Astrocyte (in vitro differentiated cells and primary cell): ENCODE measurements at regions not wholly inside any gene's neighbourhood (a gene's known extent, or its start where the extent isn't known, plus 50 kb on each side); places are given as distances from the start of the nearest gene placed in this dataset.

ENCODE experiments used
- DNase-seq: peaks from one replicate; pipeline ENCODE4 v3.0.0-alpha.2; 2010; ENCODE audit warnings: low read depth
- FAIRE-seq: peaks from 2 replicates; lab custom pipeline; 2011; peaks lifted over from hg19 to GRCh38; lab: Jason Lieb, UNC
- H2AFZ ChIP-seq: 2 replicates; pipeline ENCODE4 v1.6.0; 2012; ENCODE audit warnings: low read depth, low read length, inconsistent platforms
- H3K27ac ChIP-seq: 2 replicates; pipeline ENCODE4 v1.5.1; 2011; ENCODE audit warnings: low read depth, low read length, inconsistent platforms
- H3K27me3 ChIP-seq: 2 replicates; pipeline ENCODE4 v1.6.0; 2011; ENCODE audit warnings: low read length, inconsistent platforms; ENCODE audit not compliant: insufficient read depth
- H3K36me3 ChIP-seq: 2 replicates; pipeline ENCODE4 v1.5.1; 2011; ENCODE audit warnings: low read length, inconsistent platforms; ENCODE audit not compliant: insufficient read depth
- H3K4me1 ChIP-seq: 2 replicates; pipeline ENCODE4 v1.5.1; 2011; ENCODE audit warnings: low read length, inconsistent platforms; ENCODE audit not compliant: insufficient read depth
- H3K4me2 ChIP-seq: 2 replicates; pipeline ENCODE4 v1.6.0; 2012; ENCODE audit warnings: low read length, inconsistent platforms
- H3K4me3 ChIP-seq: 2 replicates; pipeline ENCODE4 v1.5.1; 2011; ENCODE audit warnings: low read depth, mild to moderate bottlenecking, low read length, inconsistent platforms; ENCODE audit not compliant: insufficient read depth
- H3K79me2 ChIP-seq: 2 replicates; pipeline ENCODE4 v1.6.0; 2012; ENCODE audit warnings: mild to moderate bottlenecking, low read length, inconsistent platforms; ENCODE audit not compliant: insufficient read depth
- H3K9ac ChIP-seq: 2 replicates; pipeline ENCODE4 v1.6.0; 2012; ENCODE audit warnings: mild to moderate bottlenecking, low read length, inconsistent platforms
- H3K9me3 ChIP-seq: 2 replicates; pipeline ENCODE4 v1.5.1; 2012; ENCODE audit warnings: low read depth, mild to moderate bottlenecking, low read length, inconsistent platforms; ENCODE audit not compliant: insufficient read depth
- H4K20me1 ChIP-seq: 2 replicates; pipeline ENCODE4 v1.6.0; 2012; ENCODE audit warnings: low read length, inconsistent platforms; ENCODE audit not compliant: insufficient read depth
- H3K27ac Mint-ChIP-seq: one replicate; pipeline ENCODE4 v1.8.0; 2021; ENCODE audit warnings: mild to moderate bottlenecking, mixed read lengths; ENCODE audit not compliant: unreplicated experiment
- H3K27me3 Mint-ChIP-seq: one replicate; pipeline ENCODE4 v1.8.0; 2021; ENCODE audit warnings: low read depth, mixed read lengths; ENCODE audit not compliant: unreplicated experiment
- H3K36me3 Mint-ChIP-seq: one replicate; pipeline ENCODE4 v1.8.0; 2021; ENCODE audit warnings: low read depth, mixed read lengths; ENCODE audit not compliant: unreplicated experiment
- H3K4me1 Mint-ChIP-seq: one replicate; pipeline ENCODE4 v1.8.0; 2021; ENCODE audit warnings: low read depth, mixed read lengths; ENCODE audit not compliant: unreplicated experiment
- H3K4me3 Mint-ChIP-seq: one replicate; pipeline ENCODE4 v1.8.0; 2021; ENCODE audit warnings: mild to moderate bottlenecking, moderate library complexity, mixed read lengths; ENCODE audit not compliant: unreplicated experiment
- H3K9me3 Mint-ChIP-seq: one replicate; pipeline ENCODE4 v1.8.0; 2021; ENCODE audit warnings: mild to moderate bottlenecking, mixed read lengths; ENCODE audit not compliant: unreplicated experiment
- CTCF ChIP-seq: IDR thresholded peaks from 2 replicates; pipeline ENCODE4 v1.5.1; 2011; ENCODE audit warnings: low read depth, mild to moderate bottlenecking, inconsistent platforms, low read length, moderate library complexity; ENCODE audit not compliant: insufficient read depth
- EZH2 ChIP-seq: IDR thresholded peaks from 2 replicates; pipeline ENCODE4 v1.6.1; 2012; ENCODE audit warnings: mild to moderate bottlenecking, low read length, inconsistent platforms; ENCODE audit not compliant: insufficient read depth

GRCh38 chr4:62822306-62822705 lies 1586.9 kb downstream of the TECRL start:
- no peak for FAIRE-seq
- Mint-ChIP-seq H3K9me3 (no peaks in the 10 kb centered on the region), H3K27ac (no peak overlapping the region), H3K4me1 (no peaks in the 10 kb centered on the region), H3K27me3 (peaks cover 2% of the 10 kb centered on the region), H3K4me3 (no peak overlapping the region), H3K36me3 (no peaks in the 10 kb centered on the region)
- H3K27ac ChIP-seq, result no peak overlapping the region
- no peaks in the 10 kb centered on the region for H4K20me1 ChIP-seq
- H3K27me3 ChIP-seq, result no peaks in the 10 kb centered on the region
- H3K4me1 ChIP-seq, result no peaks in the 10 kb centered on the region
- H3K4me3 ChIP-seq, result no peak overlapping the region
- H2AFZ ChIP-seq, result no peak overlapping the region
- no peak for TF ChIP-seq CTCF
- TF ChIP-seq EZH2, result no peak
- no peaks in the 10 kb centered on the region for H3K36me3 ChIP-seq
- DNase-seq, result no peak
- H3K9me3 ChIP-seq, result no peaks in the 10 kb centered on the region
- H3K4me2 ChIP-seq, result no peak overlapping the region
- no peak overlapping the region for H3K9ac ChIP-seq
- H3K79me2 ChIP-seq, result no peaks in the 10 kb centered on the region

- H3K27ac Mint-ChIP-seq, result no peak overlapping the region
- Histone ChIP-seq H3K36me3 (no peaks in the 10 kb centered on the region), H3K27ac (no peak overlapping the region), H3K4me3 (no peak overlapping the region), H3K9me3 (no peaks in the 10 kb centered on the region), H2AFZ (no peak overlapping the region), H3K79me2 (no peaks in the 10 kb centered on the region), H3K9ac (no peak overlapping the region), H3K4me2 (no peak overlapping the region), H3K4me1 (no peaks in the 10 kb centered on the region), H4K20me1 (no peaks in the 10 kb centered on the region), H3K27me3 (no peaks in the 10 kb centered on the region)
- FAIRE-seq (no peak), DNase-seq (no peak)
- no peak overlapping the region for H3K4me3 Mint-ChIP-seq
- H3K36me3 Mint-ChIP-seq, result no peaks in the 10 kb centered on the region
- H3K27me3 Mint-ChIP-seq, result peaks cover 2% of the 10 kb centered on the region
- TF ChIP-seq CTCF (no peak), EZH2 (no peak)
- no peaks in the 10 kb centered on the region for H3K4me1 Mint-ChIP-seq
- no peaks in the 10 kb centered on the region for H3K9me3 Mint-ChIP-seq
Observed at GRCh38 chr4:62816566-62816965, 1592.7 kb downstream of the TECRL start.

- no peaks in the 10 kb centered on the region for H3K27me3 ChIP-seq
- peaks cover 2% of the 10 kb centered on the region for H3K27me3 Mint-ChIP-seq
- H3K4me3 ChIP-seq, result no peak overlapping the region
- H3K36me3 Mint-ChIP-seq, result no peaks in the 10 kb centered on the region
- no peak overlapping the region for H3K4me2 ChIP-seq
- no peak for TF ChIP-seq EZH2
- no peak for TF ChIP-seq CTCF
- H3K4me3 Mint-ChIP-seq, result no peak overlapping the region
- H3K27ac Mint-ChIP-seq, result no peak overlapping the region
- no peaks in the 10 kb centered on the region for H3K79me2 ChIP-seq
- no peak for DNase-seq
- peaks cover 2% of the 10 kb centered on the region for H3K9me3 ChIP-seq
- H3K4me1 Mint-ChIP-seq, result no peaks in the 10 kb centered on the region
- H3K9me3 Mint-ChIP-seq, result no peaks in the 10 kb centered on the region
- no peaks in the 10 kb centered on the region for H3K4me1 ChIP-seq
- no peak overlapping the region for H2AFZ ChIP-seq
- H3K9ac ChIP-seq, result no peak overlapping the region
- FAIRE-seq, result no peak
- no peaks in the 10 kb centered on the region for H3K36me3 ChIP-seq
- H3K27ac ChIP-seq, result no peak overlapping the region
- no peaks in the 10 kb centered on the region for H4K20me1 ChIP-seq
Observed at GRCh38 chr4:62814510-62815047, 1594.7 kb downstream of the TECRL start.
